G401.6 (cell line): ENCODE measurements at regions not wholly inside any gene's neighbourhood (a gene's known extent, or its start where the extent isn't known, plus 50 kb on each side); places are given as distances from the start of the nearest gene placed in this dataset.
"Not testable (repeated sequence)": the region's sequence is repeated elsewhere in the genome, so short reads cannot be mapped to it uniquely, and the experiment has no call there.

ENCODE experiments used
- FAIRE-seq: peaks from 2 replicates; lab custom pipeline; 2012; peaks lifted over from hg19 to GRCh38; lab: Jason Lieb, UNC

DNA sequence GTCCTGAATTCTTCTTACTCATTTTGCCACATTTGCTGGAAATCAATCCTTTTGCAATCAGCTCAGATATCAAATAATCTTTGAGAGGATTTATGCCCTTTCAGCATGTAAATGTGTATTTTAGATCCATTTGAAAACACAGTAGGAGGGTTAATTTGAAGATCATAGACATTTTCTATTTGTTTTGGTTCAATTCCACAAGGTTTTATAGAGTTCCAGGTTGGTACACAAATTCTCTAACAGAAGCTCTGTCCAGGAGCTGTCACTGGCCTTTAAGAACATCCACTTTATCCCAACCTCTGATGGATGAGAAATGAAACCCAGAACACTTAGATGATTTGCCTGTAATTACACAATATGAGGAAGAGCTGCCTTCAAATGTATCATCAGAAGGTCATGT is 157.3 kb upstream of the CHAC2 start:
- no peak for FAIRE-seq

DNA sequence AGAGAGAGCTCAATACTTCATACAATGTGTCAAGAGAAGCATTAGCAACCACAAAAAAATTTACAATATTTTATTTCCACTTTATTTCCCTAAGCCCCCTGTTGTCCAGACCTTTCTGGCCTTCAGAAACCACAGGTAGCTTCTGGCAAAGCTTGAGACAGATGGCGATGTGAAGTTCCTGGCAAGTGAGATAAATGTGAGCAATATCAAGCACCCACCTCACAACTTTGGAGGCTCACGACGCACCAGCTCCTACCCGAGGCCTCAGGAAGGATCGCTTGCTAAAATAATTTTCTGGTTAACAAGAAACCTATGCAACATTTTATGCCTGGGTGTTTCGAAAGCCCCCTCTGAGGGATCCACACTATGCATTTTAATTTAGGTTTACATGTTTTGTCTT is 158.1 kb upstream of the CHAC2 start:
- no peak for FAIRE-seq

DNA sequence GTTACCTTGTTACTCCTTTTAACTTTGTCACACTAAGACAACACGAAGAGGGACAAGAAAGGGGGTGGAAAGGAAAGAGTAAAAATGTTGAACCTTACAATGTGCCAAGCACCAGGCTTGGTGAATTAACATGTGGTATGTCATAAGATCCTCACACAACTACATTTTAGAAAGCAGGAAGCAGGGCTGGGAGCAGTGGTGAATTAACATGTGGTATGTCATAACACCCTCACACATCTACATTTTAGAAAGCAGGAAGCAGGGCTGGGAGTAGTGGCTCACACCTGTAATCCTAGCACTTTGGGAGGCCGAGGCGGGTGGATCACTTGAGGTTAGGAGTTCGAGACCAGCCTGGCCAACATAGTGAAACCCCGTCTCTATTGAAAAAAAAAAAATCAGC is 159.3 kb upstream of the CHAC2 start:
- FAIRE-seq: no peak

DNA sequence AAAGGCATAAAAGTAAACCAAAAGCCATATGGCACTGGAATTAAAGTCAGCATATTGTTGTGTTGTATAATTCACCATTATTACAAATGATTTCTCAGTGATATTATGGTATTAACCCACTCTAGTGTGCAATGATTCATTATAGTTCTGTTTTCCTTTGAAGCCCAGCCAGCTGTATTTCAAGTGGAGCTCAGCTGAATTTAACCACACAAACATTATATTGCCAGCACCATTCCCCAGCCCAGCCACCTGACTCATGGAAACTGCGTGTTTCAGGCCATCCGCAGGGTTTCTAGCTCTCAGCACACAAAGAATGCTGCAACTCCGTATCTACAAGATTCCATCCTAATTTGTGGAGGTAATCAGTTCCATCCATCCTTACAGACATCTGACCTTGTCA is 166.8 kb upstream of the CHAC2 start:
- FAIRE-seq: no peak

DNA sequence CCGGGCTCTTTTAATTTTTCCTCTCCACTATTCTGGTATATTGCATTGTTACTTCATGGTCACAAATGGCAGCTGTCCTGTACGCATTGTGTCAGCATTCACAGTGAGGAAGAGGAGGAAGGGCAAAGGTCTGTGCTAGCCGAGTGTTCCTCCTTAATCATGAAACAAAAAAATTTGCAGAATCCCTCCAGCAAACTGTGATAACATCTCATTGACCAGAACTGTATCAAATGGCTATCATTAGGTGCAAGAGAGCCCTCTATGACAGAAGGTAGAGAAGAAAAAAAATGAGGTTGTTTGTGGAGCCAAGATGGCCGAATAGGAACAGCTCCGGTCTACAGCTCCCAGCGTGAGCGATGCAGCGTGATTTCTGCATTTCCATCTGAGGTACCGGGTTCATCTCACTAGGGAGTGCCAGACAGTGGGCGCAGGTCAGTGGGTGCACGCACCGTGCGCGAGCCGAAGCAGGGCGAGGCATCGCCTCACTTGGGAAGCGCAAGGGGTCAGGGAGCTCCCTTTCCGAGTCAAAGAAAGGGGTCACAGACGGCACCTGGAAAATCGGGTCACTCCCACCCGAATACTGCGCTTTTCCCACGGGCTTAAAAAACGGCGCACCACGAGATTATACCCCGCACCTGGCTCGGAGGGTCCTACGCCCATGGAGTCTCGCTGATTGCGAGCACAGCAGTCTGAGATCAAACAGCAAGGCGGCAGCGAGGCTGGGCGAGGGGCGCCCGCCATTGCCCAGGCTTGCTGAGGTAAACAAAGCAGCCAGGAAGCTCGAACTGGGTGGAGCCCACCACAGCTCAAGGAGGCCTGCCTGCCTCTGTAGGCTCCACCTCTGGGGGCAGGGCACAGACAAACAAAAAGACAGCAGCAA is 180.6 kb upstream of the CHAC2 start:
- FAIRE-seq: not testable (repeated sequence)

DNA sequence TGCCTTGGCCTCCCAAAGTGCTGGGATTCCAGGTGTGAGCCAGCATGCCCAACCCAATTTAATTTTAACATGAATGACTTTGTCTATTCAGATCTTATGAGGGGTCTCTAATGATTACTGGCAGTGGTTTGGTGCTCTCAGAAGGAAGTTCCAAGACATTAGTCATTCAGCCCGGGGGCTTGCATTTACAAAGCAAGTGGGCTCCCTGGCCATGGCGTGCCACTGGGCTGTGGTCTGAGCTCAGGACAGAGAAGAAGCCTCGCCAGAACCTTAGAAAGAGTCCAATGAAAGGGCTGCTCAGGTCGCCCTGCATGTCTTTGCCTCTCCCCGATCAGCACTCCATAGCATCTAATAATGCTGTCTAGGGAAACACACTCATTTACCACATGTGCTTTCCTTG is 182.6 kb upstream of the CHAC2 start:
- no peak for FAIRE-seq

DNA sequence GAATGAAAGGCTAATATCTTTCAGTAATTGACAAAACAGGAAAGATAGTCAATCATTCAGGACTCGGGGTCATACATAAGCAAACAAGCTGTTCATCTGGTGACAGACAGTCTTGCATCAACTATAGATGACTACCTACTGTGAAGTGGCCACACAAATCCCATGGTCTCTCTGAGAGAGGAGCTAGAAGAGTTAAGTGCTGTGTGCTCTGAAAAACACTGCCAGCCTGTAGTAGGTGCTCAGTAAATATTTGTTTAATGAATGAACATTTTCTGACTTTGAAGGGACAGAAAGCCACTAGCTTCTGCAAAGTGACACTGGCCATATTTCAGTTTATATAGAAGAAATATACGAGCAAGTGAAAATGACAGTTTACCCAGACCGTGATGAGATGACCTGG is 184.0 kb upstream of the CHAC2 start:
- FAIRE-seq: no peak

DNA sequence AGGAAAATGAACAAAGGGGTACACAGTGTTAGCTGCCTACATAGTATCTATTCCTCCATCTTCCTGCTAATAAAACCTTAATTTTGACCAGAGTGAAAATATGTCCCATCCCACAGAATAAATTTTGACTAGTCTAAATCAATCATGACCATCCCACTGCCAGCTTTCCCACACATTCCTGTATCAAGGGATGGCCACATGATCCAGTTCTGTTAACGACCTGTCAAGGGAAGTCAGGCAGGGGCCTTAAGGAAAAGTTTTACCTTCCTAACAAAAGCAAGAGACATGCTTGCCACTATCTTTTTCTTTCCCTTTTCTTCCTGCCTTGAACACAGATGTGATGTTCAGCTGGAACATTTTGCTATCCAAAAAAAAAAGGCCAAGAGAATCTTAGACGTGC is 185.0 kb upstream of the CHAC2 start:
- FAIRE-seq: no peak

DNA sequence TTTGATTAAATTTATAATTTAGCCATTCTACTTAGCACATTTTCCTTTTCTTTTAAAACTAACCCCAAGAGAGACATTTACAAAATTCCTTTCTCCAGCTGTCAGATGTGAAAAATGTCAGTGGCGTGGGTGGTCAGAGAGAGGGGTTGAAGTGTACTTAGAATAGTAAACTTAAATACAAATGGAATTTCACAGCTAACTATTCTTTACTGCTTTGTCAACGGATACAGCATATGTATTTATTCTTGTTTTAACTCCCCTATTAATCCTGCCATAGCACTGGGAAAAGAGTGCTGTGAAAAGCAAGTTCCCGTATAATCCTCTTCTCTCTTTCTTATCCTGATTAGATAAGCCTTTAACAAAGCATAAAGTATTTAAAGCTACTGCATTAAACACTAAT is 191.4 kb upstream of the CHAC2 start:
- no peak for FAIRE-seq

DNA sequence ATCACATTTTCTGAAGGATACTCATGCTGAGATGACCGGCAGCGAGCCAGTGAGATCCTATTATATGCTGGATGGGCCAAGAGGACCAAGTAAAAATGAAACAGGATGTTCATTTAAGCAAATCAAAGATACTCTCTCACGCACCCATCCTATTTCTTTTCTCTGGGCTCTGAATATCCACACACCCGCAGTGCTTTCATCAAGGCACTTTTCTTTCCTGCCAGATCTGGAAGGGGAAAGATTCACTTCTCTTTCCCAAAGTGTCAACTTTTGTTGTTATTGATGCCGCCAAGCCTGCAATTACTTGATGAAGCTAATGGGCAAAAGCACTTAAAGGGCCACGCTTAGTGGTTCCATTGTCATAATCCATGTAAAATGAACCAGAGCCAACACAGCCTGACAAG is 191.9 kb upstream of the CHAC2 start:
- FAIRE-seq: no peak

DNA sequence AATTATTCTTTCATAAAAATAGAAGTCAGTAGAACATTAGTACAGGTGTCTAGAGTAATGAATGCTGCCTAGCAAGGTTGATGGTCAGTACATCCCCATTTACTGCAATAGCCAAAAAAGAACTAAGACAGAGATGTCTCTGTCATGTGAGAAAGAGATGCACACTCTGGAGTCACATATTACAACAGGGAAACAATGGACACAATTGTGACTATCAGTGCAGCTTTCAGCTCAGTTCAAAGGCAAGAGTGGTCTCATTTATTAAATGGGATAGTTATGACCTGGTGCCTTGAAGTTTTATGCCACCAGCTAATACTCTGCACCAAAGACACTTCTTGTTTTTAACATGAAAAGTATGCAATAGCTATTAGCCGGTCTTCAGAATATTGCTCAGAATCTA is 194.9 kb upstream of the CHAC2 start:
- no peak for FAIRE-seq

DNA sequence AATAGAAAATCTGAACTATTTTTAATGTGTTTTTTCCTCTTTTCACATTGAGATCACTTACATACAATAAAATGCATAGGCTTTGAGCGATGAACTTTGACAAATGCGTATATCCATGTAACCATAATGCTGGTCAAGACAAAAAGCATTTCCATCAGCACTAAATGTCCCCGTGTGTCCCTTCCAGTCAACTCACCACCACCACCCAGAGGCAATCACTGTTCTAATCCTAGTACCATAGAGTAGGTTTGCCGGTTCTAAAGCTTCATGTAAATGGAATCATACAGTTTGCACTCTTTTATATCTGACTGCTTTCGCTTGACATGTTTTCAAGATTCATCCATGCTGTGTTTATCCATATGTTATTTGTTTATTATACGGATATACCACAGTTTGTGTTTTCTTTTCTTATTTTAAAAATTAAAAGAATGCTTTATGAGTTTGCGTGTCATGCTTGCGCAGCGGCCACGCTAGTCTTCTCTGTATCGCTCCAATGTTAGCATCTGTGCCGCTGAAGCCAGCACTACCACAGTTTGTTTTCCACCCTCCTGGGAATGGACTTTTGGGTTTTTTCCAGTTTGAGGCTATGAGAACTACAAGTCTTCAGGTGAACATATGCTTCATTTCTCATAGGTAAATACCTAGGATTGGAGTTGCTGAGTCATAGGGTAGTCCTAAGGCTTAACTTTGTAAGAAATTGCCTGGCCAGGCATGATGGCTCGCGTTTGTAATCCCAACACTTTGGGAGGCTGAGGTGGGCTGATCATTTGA is 197.5 kb upstream of the CHAC2 start:
- FAIRE-seq: no peak

DNA sequence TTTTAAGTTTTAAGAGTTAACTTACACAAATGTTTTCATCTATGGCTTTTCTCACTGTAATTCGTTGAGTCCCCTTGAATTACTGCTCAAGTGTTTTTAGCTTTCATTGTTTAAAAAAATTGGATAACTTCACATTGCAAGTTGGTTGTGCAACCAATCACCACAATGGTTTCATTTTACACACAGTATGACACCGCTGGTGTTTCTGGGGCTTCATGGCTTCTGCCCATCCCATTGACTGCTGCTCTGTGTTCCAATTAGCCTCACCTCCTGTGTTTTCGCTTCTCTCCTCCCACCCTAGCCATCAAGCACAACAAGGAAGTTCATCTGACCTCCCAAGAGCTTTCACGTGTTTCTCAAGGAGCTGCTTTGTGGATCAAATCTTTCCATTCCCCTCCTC is 199.1 kb upstream of the CHAC2 start:
- no peak for FAIRE-seq

DNA sequence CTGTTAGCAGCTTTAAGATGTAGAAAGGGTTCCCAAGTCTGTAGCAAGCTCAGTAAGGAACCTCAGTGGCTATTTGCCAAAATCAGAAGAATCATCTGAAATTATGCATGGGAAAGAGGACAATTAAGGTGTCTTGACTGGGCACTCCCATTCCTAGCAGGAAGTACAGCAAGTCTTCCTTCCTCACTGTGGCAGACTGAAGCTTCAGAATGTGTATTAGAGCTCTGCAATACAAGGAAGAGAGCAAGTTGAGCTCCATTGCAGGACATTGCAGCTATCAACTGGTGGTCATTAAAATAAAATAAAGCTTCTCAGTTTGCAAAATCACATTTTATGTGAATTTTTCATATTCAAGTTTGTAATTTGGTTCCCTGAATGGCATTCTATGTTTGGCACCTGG is 200.5 kb upstream of the CHAC2 start:
- FAIRE-seq: no peak

DNA sequence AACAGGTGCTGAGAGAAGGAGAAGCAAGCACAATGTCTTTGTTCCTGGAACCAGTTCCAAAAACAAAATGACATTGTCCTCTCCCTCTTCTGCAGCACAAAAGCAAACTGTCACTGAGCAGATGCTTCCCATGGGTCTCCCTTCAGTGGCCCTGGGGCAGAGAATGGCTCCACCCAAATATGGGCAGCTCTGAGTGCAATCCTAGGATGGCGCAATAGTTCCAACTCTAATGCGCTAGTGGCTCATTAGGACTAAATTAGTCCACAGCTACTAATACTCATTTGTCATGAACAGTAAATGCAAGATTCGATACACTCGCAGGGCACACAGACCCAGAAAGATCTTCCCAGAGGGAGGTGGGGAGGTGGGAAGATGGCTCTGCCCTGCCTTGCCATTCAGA is 205.2 kb upstream of the CHAC2 start:
- FAIRE-seq: no peak

DNA sequence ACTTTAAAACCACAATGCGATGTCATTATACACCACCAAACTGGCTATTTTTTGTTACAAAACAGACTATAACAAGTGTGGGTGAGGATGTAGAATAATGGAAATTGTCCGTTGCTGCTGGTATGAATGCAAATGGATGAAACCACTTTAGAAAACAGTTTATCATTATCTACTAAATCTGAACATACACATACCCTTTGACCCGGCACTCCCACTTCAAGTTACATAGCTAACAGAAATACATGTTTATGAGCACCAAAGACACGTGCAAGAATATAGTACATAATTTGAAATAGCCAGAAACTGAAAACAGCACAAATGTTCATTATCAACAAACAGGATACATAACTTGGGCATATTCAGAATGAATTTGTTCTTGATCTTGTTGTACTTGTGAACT is 206.4 kb upstream of the CHAC2 start:
- no peak for FAIRE-seq

DNA sequence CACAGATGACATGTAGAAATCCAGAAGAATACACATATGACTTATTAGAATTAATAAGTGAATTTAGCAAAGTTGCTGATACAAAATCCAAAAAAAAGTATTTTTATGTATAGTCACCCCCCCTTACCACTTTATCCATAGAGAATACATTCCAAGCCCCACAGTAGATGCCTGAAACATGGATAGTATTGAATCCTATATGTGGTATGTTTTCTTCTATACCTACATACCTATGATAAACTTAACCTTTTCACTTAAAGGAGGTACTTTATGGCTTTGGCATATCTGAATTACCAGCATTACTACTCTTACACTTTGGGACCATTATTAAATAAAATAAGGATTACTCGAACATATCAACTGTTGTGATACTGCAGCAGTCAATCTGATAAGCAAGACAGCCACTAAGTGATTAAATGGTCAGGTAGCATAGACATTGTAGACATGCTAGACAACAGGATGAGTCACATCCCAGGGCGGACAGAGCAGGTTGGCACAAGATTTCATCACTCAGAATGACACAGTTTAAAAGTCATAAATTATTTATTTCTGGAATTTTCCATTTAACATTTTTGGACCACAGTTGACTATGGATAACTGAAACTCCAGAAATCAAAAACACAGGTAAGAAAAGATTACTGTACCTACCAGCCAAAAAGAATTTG is 208.2 kb upstream of the CHAC2 start:
- FAIRE-seq: no peak

DNA sequence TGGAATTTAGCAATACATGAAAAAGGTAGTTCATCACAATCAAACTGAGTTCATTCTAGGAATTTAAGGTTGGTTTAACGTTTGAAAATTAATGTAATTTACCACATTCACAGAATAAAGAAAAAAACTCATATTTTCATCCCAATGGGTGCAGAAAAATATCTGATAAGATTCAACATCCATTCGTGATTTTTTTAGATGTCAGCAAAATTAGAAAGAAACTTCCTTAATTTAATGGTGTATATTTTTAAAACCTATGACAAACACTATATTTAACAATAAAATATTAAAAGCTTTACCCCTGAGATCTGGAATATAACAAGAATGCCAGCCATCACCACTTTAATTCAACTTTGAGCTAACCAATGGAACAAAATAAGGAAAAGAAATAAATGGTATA is 208.7 kb upstream of the CHAC2 start:
- no peak for FAIRE-seq

DNA sequence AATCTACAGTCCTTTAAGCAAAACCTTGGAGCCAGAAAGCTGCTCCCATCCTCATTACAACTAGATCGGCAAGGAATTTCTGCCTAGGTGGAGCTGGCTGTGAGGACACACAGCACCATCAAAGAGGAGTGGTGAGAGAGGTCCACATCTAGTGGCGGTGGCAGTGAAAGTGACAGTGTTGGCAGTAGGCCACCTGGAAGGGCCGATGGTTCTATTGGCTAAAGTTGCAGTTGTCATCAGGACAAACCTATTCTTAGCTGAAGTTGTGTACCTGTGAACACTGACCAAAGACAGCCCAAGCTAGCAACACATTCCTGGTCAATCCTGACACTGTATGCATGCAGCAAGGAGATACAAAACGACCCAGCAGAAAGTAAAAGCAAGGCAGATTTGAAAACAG is 218.1 kb upstream of the CHAC2 start:
- no peak for FAIRE-seq

DNA sequence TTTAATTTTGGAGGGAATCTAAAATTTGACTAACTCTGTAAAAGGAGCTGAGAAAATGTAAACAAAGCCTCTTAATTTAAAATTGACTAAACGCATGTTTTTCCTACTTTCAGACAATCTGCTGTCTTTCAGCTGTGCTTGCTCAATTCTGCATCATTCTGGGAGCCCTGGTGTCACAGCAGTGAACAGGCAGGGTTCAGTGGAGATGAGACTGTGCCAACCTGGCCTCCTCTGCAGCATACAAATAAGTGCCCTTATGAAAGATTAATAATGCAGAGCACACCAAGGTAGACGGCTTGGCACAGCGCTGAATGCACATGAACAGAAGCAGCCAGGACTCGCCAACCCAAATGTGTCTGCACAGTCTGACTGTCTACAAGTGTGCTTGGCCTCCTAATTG is 222.0 kb upstream of the CHAC2 start:
- FAIRE-seq: no peak

DNA sequence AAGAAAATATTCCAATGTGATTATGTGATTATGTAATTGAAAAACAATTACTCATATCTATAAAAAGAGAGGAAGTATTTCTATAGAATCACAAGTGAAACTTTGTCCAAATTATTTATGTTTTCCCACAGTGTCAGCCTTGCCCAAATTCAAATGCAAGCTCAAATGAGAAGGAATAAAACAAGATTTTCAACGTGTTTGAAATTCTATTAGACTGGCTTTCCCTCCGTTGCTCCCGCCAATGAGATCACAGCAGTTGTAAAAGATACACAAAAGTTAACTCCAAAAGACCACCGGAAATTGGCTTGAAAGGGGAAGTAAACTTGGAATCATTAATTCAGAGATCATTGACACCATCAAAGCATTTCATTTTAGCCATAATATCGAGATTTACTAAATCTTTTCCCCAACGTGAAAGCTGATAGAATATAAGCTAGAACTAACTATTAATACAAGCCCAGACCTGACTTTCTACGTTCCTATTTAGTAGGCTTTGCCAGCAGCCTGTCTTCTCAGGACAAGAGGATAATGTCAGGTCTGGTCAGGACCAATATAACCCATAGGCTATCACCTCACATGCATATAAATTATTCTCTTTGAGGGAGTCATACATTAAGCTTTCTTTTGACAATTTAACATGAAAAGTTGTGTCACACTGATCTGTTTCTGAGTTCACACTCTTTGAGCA is 222.6 kb upstream of the CHAC2 start:
- no peak for FAIRE-seq

DNA sequence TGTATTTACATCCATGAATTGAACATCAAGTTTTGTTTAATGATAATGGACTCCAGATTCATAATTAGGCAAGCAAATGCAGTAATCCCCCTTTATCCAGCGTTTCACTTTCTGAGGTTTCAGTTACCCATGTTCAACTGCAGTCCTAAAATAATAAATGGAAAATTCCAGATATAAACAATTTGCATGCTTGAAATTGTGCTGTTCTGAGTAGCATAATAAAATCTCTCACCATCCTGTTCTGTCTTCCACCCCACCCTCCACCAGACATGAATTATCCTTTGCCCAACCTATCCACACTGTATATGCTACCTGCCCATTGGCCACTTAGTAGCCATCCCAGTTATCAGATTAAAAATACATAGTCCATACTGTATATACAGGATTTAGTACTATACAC is 224.5 kb upstream of the CHAC2 start:
- FAIRE-seq: no peak
